ENCODE measurements at regions not wholly inside any gene's neighbourhood (a gene's known extent, or its start where the extent isn't known, plus 50 kb on each side); places are given as distances from the start of the nearest gene placed in this dataset.
A peak's percentile ranks its signal among the peaks of the same experiment; 100 is the strongest.

DNA sequence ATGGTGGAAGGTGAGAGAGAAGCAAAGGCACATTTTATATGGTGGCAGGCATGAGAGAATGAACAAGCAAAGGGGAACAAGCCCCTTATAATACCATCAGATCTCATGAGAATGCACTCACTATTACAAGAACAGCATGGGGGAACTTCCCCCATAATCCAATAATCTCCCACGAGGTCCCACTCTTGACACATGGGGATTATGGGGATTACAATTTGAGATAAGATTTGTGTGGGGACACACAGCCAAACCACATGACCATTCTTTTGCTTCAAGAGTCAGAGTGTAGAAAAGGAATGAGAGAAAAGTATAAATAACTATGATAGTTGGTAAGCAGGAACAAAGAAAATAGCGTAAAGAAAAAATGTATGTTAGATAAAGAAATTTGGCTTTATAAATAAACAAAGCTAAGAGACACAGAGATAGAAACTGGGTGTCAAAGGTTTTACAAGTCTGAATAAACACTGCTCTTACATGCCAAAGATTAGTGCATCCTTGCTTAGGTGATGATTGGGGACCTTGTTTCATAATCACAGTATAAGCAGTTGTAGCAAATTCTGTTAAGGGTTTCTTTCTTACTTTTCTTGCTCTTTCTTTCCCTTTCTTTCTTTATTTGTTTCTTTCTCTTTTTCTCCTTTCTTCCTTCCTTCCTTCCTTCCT, 91.9 kb upstream of the PAPPA start:
- Histone ChIP-seq H3K4me1 (ENCODE audit: control insufficient read depth in 3 of 3, insufficient read depth in 2 of 3, low read depth in 1 of 3, low read length in 2 of 3) (no peaks in the 10 kb centered on the region), H3K9me3 (ENCODE audit: control insufficient read depth in 2 of 2, insufficient read depth in 1 of 2, low read depth in 1 of 2, low read length in 1 of 2) (no peaks in the 10 kb centered on the region), H3K27ac (ENCODE audit: low read depth in 1 of 3, low read length in 2 of 3) (no peak overlapping the region), H3K27me3 (ENCODE audit: control insufficient read depth in 3 of 3, insufficient read depth in 3 of 3, low read length in 3 of 3) (no peaks in the 10 kb centered on the region), H3K36me3 (ENCODE audit: control insufficient read depth in 3 of 3, insufficient read depth in 2 of 3, low read depth in 1 of 3, low read length in 3 of 3) (no peaks in the 10 kb centered on the region), H3K4me3 (ENCODE audit: low read depth in 1 of 3, low read length in 3 of 3) (no peak overlapping the region)
- 50 to 63% (median 51%) methylated on average over 2 of the region's 2 CpGs for WGBS, 3 donors
- FAIRE-seq (no peak), DNase-seq (no peak)

DNA sequence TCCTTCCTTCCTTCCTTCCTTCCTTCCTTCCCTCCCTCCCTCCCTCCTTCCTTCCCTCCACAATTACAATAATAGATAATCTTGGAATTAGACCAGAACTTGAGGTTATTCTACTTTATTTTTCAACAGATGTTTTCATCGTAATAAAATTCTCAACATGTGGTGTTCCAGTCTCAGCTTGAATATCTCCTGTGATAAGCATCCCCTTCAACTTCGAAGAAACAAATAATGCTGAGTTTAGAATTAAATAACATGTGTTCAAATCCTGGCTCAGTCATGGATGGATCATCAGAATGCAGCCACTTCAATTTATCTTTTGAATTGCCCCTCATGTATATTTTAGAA, 91.4 kb upstream of the PAPPA start:
- H3K4me1 ChIP-seq (ENCODE audit: control insufficient read depth in 3 of 3, insufficient read depth in 2 of 3, low read depth in 1 of 3, low read length in 2 of 3), result no peaks in the 10 kb centered on the region
- 80 to 87% (median 82%) methylated on average over 2 of the region's 2 CpGs for WGBS, 3 donors
- FAIRE-seq, result no peak
- no peak overlapping the region for H3K27ac ChIP-seq (ENCODE audit: low read depth in 1 of 3, low read length in 2 of 3)
- no peak overlapping the region for H3K4me3 ChIP-seq (ENCODE audit: low read depth in 1 of 3, low read length in 3 of 3)
- no peaks in the 10 kb centered on the region for H3K27me3 ChIP-seq (ENCODE audit: control insufficient read depth in 3 of 3, insufficient read depth in 3 of 3, low read length in 3 of 3)
- no peaks in the 10 kb centered on the region for H3K36me3 ChIP-seq (ENCODE audit: control insufficient read depth in 3 of 3, insufficient read depth in 2 of 3, low read depth in 1 of 3, low read length in 3 of 3)
- no peak for DNase-seq
- no peaks in the 10 kb centered on the region for H3K9me3 ChIP-seq (ENCODE audit: control insufficient read depth in 2 of 2, insufficient read depth in 1 of 2, low read depth in 1 of 2, low read length in 1 of 2)

DNA sequence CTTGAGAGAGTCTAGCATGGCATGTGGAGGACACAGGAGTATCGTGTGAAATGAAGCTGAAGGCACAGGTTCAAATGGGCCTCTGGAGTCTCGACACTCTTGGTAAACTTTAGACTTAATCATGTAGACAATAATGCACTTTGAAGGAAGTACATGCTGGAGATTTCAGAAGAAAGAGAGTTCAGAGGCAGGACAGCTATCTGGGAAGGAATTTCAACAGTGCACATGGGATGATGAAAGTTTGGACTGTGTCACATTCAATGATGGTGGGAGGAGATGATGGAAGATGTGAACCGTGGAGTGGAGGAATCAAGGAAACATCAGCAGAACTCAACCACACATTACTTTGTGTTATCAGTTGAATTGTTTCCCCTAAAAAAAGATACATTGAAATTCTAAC, 88.6 kb upstream of the PAPPA start:
- Histone ChIP-seq H3K27ac (ENCODE audit: low read depth in 1 of 3, low read length in 2 of 3) (no peak overlapping the region), H3K36me3 (ENCODE audit: control insufficient read depth in 3 of 3, insufficient read depth in 2 of 3, low read depth in 1 of 3, low read length in 3 of 3) (no peaks in the 10 kb centered on the region), H3K9me3 (ENCODE audit: control insufficient read depth in 2 of 2, insufficient read depth in 1 of 2, low read depth in 1 of 2, low read length in 1 of 2) (no peaks in the 10 kb centered on the region), H3K4me1 (ENCODE audit: control insufficient read depth in 3 of 3, insufficient read depth in 2 of 3, low read depth in 1 of 3, low read length in 2 of 3) (no peaks in the 10 kb centered on the region), H3K27me3 (ENCODE audit: control insufficient read depth in 3 of 3, insufficient read depth in 3 of 3, low read length in 3 of 3) (no peaks in the 10 kb centered on the region), H3K4me3 (ENCODE audit: low read depth in 1 of 3, low read length in 3 of 3) (no peak overlapping the region)
- DNase-seq (no peak), FAIRE-seq (no peak)
- WGBS, 3 donors, result 83 to 87% (median 84%) methylated on average over 3 of the region's 3 CpGs

DNA sequence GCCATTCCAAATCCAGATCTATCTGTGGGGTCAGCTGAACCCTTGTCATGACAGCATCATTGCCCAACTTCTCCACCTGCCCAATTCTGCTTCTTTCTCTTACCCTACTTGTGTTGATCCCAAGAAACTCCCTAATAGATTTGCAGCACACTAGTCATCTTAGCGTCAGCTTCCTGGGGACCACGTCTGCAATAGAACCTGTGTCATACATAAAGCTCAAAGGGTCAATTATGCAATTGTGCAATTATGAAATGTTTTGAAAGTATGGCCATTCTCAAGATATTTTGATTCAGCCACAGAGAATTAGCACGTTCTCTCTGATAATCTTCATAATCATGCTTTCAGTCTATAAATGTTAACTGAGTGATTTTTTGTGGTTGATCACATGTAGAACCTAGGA, 87.4 kb upstream of the PAPPA start:
- H3K9me3 ChIP-seq (ENCODE audit: control insufficient read depth in 2 of 2, insufficient read depth in 1 of 2, low read depth in 1 of 2, low read length in 1 of 2), result no peaks in the 10 kb centered on the region
- no peak overlapping the region for H3K4me3 ChIP-seq (ENCODE audit: low read depth in 1 of 3, low read length in 3 of 3)
- H3K4me1 ChIP-seq (ENCODE audit: control insufficient read depth in 3 of 3, insufficient read depth in 2 of 3, low read depth in 1 of 3, low read length in 2 of 3), result no peaks in the 10 kb centered on the region
- H3K36me3 ChIP-seq (ENCODE audit: control insufficient read depth in 3 of 3, insufficient read depth in 2 of 3, low read depth in 1 of 3, low read length in 3 of 3), result no peaks in the 10 kb centered on the region
- DNase-seq (no peak), FAIRE-seq (no peak)
- WGBS, 3 donors, result 81 to 88% (median 85%) methylated on average over 3 of the region's 3 CpGs
- no peak overlapping the region for H3K27ac ChIP-seq (ENCODE audit: low read depth in 1 of 3, low read length in 2 of 3)
- no peaks in the 10 kb centered on the region for H3K27me3 ChIP-seq (ENCODE audit: control insufficient read depth in 3 of 3, insufficient read depth in 3 of 3, low read length in 3 of 3)

DNA sequence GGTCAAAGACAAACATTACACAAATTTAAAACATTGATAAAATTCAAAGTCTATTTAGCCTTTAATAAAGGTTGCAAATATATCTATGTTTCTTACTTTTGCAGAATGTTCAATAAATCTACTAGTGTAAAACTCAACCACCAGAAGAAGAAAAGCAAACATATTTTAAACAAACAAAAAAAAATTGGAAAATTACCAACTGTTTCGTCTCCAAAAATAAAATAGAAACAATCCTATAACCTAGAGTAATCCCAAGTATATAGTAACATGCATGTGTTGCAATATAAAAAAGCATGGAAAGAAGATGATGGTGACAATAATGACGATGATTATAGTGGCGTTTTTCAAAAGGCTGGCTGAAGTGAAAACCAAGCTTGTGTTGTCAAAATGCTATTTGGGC, 86.0 kb upstream of the PAPPA start:
- no peaks in the 10 kb centered on the region for H3K9me3 ChIP-seq (ENCODE audit: control insufficient read depth in 2 of 2, insufficient read depth in 1 of 2, low read depth in 1 of 2, low read length in 1 of 2)
- no peaks in the 10 kb centered on the region for H3K27me3 ChIP-seq (ENCODE audit: control insufficient read depth in 3 of 3, insufficient read depth in 3 of 3, low read length in 3 of 3)
- FAIRE-seq, result peak; percentile 47
- no peak overlapping the region for H3K27ac ChIP-seq (ENCODE audit: low read depth in 1 of 3, low read length in 2 of 3)
- no peak overlapping the region for H3K4me3 ChIP-seq (ENCODE audit: low read depth in 1 of 3, low read length in 3 of 3)
- DNase-seq, result no peak
- no peaks in the 10 kb centered on the region for H3K36me3 ChIP-seq (ENCODE audit: control insufficient read depth in 3 of 3, insufficient read depth in 2 of 3, low read depth in 1 of 3, low read length in 3 of 3)
- no peaks in the 10 kb centered on the region for H3K4me1 ChIP-seq (ENCODE audit: control insufficient read depth in 3 of 3, insufficient read depth in 2 of 3, low read depth in 1 of 3, low read length in 2 of 3)
- 72 to 78% (median 72%) methylated on average over 3 of the region's 3 CpGs for WGBS, 3 donors

DNA sequence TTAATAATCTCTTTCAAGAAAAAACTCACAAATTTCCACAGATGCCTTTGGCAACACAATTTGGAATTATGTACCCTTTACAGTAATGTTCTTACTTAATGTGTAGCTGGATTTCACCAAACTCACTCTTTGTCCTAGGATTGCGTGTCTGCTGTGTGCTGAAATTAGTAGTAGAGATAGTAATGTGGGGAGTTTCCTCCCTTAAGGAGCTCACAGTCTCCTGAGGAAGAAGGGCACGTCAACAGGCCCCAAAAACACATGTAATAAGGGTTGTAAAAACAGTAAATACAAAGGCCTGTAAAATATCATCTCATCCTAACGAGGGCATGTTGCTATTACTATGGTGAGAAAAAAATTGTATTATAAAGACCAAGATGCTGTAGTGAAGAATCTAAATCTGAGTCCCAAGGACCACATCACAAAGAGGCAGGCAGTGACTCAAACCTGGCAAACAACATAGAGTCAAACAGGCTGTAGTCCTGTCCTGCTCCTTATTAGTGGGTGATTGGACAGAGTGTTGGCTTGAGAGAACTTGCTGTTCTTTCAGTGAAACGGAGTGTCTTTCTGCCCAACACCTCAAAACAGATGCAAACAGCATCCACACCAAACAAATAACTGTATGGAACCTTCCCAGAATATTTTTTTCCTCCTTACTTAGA, 83.2 kb upstream of the PAPPA start:
- no peak overlapping the region for H3K4me3 ChIP-seq (ENCODE audit: low read depth in 1 of 3, low read length in 3 of 3)
- 44 to 58% (median 45%) methylated on average over 4 of the region's 4 CpGs for WGBS, 3 donors
- H3K4me1 ChIP-seq (ENCODE audit: control insufficient read depth in 3 of 3, insufficient read depth in 2 of 3, low read depth in 1 of 3, low read length in 2 of 3), result no peaks in the 10 kb centered on the region
- FAIRE-seq (no peak), DNase-seq (no peak)
- H3K9me3 ChIP-seq (ENCODE audit: control insufficient read depth in 2 of 2, insufficient read depth in 1 of 2, low read depth in 1 of 2, low read length in 1 of 2), result no peaks in the 10 kb centered on the region
- no peak overlapping the region for H3K27ac ChIP-seq (ENCODE audit: low read depth in 1 of 3, low read length in 2 of 3)
- no peaks in the 10 kb centered on the region for H3K36me3 ChIP-seq (ENCODE audit: control insufficient read depth in 3 of 3, insufficient read depth in 2 of 3, low read depth in 1 of 3, low read length in 3 of 3)
- no peaks in the 10 kb centered on the region for H3K27me3 ChIP-seq (ENCODE audit: control insufficient read depth in 3 of 3, insufficient read depth in 3 of 3, low read length in 3 of 3)

DNA sequence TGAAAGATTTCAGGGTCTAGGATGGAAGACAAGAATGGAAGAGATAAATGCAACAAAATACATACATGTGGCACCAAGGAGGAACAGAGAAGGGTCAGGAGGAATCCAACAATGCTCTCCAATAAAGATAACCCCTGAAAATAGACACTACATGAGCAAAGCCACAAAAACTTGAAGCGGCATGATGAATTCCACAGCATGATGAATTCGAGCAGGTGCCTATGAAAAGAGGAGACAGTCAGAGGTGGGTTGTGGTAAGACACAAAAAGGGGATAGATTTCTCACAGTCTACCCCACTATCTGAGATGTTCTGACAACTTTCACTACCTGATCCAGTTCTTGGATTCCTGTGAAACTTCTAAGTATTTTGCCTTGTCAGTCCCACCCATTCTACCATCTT, 81.5 kb upstream of the PAPPA start:
- no peak for FAIRE-seq
- Histone ChIP-seq H3K9me3 (ENCODE audit: control insufficient read depth in 2 of 2, insufficient read depth in 1 of 2, low read depth in 1 of 2, low read length in 1 of 2) (no peaks in the 10 kb centered on the region), H3K4me3 (ENCODE audit: low read depth in 1 of 3, low read length in 3 of 3) (no peak overlapping the region), H3K27me3 (ENCODE audit: control insufficient read depth in 3 of 3, insufficient read depth in 3 of 3, low read length in 3 of 3) (no peaks in the 10 kb centered on the region), H3K36me3 (ENCODE audit: control insufficient read depth in 3 of 3, insufficient read depth in 2 of 3, low read depth in 1 of 3, low read length in 3 of 3) (no peaks in the 10 kb centered on the region), H3K4me1 (ENCODE audit: control insufficient read depth in 3 of 3, insufficient read depth in 2 of 3, low read depth in 1 of 3, low read length in 2 of 3) (no peaks in the 10 kb centered on the region), H3K27ac (ENCODE audit: low read depth in 1 of 3, low read length in 2 of 3) (no peak overlapping the region)
- WGBS, 3 donors, result 64 to 86% (median 71%) methylated on average over 2 of the region's 2 CpGs
- no peak for DNase-seq

DNA sequence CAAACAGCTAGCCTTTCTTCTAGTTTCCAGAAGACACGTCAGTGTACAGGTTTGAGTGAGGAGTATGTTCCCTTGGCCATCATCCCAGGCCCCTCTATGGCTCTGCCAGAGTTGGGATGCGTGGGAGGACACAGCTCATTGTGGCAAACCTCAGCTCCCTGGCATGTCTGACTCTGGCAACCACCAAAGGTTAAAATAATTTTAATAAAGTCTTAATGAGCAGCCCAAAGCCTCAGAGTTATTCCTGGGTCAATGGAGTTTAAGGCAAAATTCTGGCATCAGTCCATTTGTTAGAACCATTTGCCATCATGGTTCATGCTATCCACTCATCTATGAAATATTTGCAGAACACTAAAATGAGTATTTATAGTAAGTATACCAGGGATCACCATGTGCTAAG, 79.8 kb upstream of the PAPPA start:
- 66 to 76% (median 71%) methylated on average over 2 of the region's 2 CpGs for WGBS, 3 donors
- H3K9me3 ChIP-seq (ENCODE audit: control insufficient read depth in 2 of 2, insufficient read depth in 1 of 2, low read depth in 1 of 2, low read length in 1 of 2), result no peaks in the 10 kb centered on the region
- H3K36me3 ChIP-seq (ENCODE audit: control insufficient read depth in 3 of 3, insufficient read depth in 2 of 3, low read depth in 1 of 3, low read length in 3 of 3), result no peaks in the 10 kb centered on the region
- H3K4me3 ChIP-seq (ENCODE audit: low read depth in 1 of 3, low read length in 3 of 3), result no peak overlapping the region
- FAIRE-seq, result no peak
- no peak overlapping the region for H3K27ac ChIP-seq (ENCODE audit: low read depth in 1 of 3, low read length in 2 of 3)
- H3K27me3 ChIP-seq (ENCODE audit: control insufficient read depth in 3 of 3, insufficient read depth in 3 of 3, low read length in 3 of 3), result no peaks in the 10 kb centered on the region
- DNase-seq, result no peak
- H3K4me1 ChIP-seq (ENCODE audit: control insufficient read depth in 3 of 3, insufficient read depth in 2 of 3, low read depth in 1 of 3, low read length in 2 of 3), result no peaks in the 10 kb centered on the region

DNA sequence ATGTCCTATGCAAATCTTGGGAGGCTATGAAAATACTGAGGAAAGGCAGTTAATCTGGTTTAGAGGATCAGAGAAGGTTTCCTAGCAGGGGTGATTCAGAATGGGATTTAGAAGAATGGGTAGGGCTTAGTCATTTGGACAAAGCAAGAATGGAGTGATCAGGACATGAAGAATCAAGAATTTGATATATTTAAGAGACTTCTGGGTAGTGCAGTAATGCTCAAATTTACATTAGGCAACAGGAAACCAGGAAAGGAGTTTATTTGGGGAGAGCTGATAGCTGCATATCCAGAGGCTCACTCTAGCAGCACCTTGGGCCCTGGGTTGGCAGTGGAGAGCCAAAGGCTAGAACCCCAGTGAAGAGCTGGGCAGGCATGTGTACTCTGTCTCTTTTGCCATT, 78.9 kb upstream of the PAPPA start:
- no peak for FAIRE-seq
- Histone ChIP-seq H3K27ac (ENCODE audit: low read depth in 1 of 3, low read length in 2 of 3) (no peak overlapping the region), H3K4me1 (ENCODE audit: control insufficient read depth in 3 of 3, insufficient read depth in 2 of 3, low read depth in 1 of 3, low read length in 2 of 3) (no peaks in the 10 kb centered on the region)

More for the DNA sequence above, 78.9 kb upstream of the PAPPA start:
- H3K4me3 ChIP-seq (ENCODE audit: low read depth in 1 of 3, low read length in 3 of 3), result no peak overlapping the region
- no peaks in the 10 kb centered on the region for H3K9me3 ChIP-seq (ENCODE audit: control insufficient read depth in 2 of 2, insufficient read depth in 1 of 2, low read depth in 1 of 2, low read length in 1 of 2)
- H3K36me3 ChIP-seq (ENCODE audit: control insufficient read depth in 3 of 3, insufficient read depth in 2 of 3, low read depth in 1 of 3, low read length in 3 of 3), result no peaks in the 10 kb centered on the region
- H3K27me3 ChIP-seq (ENCODE audit: control insufficient read depth in 3 of 3, insufficient read depth in 3 of 3, low read length in 3 of 3), result no peaks in the 10 kb centered on the region
- DNase-seq, result no peak
